GM18502 (cell line): ENCODE measurements at regions not wholly inside any gene's neighbourhood (a gene's known extent, or its start where the extent isn't known, plus 50 kb on each side); places are given as distances from the start of the nearest gene placed in this dataset.

Experiments used
- ATAC-seq: cut with Tn5 transposase; IDR thresholded peaks from one replicate; pipeline ENCODE4 v1.9.1; 2021; ENCODE audit warnings: mild to moderate bottlenecking; ENCODE audit not compliant: unreplicated experiment, poor library complexity

DNA sequence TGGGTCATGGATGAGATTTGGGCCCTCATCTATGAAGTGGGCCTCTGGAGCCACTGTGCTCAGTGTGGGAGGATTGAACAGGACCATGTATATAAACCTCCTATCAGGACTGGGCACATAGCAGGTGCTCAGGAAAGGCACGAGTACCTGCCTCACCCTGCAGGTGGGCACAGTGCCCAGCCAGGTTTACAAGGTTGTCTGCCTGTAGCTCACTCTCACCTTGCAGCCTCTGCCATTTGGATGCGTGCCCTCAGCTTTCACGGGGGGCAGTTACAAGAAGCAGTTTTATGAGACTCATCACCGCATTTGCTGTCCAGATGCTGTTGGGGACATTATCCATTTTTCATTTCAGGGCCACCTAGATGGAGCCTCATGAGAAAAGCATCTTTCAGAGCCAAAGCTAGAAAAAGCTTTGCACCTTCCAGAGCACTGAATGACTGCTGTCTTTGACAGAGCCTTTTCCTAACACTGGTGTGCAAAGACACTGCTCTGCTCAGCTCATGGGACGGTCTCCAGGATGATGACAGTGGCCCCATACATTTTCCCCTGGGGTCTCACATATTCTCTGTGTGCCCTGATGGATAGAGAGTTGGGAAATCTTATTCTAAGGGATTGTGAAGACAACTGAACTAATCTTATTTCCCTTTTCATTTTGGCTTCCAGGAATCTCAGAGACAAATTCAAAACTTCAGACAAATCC, 327.5 kb upstream of the RTL1 start:
- ATAC-seq: no peak

GRCh38 chr14:101231828-101232227, 328.3 kb upstream of the RTL1 start:
- no peak for ATAC-seq

DNA sequence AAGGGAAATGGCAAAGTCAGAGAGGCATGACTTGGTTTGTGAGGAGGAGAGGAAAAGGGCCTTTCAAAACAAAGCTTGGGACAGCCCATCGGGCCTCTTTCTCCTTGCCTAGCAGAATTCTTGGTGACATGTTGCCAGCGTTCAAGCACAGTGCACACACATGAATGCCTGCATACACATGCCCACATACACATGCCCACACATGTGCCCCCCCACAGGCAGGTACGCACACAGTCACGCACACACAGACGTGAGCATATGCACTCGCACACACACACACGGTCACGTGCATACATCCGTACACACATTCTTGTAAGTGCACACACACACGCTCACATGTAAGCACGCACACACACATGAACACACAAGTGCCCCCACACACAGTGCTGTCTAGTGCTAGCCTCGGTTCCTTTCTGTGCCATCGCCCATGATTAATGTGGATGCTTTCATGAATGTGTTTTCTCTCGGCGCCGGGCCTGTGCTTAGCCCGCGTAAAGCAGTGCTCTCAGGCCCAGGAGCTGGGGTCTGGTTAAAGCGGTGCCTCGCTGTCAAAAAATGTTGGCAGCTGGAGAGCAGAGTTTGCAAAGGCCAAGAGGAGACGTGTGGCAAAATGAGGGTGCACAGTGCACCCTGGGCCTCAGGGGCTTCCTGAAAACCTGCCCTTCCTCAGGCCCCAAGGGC, 328.8 kb upstream of the DIO3 start:
- no peak for ATAC-seq

- no peak for ATAC-seq
Observed at GRCh38 chr14:101233021-101233366, 328.3 kb upstream of the DIO3 start.

GRCh38 chr14:101233391-101233790, 327.9 kb upstream of the DIO3 start:
- no peak for ATAC-seq

DNA sequence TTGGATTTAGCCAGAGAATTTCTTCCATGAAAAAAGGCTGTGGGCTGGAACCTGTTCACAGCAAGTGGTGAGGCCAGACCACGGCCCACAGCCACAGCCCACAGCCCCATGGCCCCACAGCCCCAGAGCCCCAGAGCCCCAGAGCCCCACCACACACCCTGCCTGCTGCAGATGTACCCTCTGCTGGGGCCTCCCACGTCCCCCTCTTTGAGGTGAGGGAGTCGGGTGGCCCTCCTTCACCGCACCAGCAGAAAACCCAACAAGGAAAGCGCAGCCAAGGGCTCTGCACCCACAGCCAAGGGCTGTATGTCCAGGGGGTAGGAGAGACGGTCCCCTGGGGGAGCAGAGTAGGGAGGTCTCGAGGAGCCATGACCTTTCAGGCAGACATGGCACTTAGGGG, 327.5 kb upstream of the DIO3 start:
- no peak for ATAC-seq

GRCh38 chr14:101234244-101234937, 326.9 kb upstream of the DIO3 start:
- ATAC-seq: no peak

- no peak for ATAC-seq
Observed at GRCh38 chr14:101234999-101235334, 326.3 kb upstream of the DIO3 start.

DNA sequence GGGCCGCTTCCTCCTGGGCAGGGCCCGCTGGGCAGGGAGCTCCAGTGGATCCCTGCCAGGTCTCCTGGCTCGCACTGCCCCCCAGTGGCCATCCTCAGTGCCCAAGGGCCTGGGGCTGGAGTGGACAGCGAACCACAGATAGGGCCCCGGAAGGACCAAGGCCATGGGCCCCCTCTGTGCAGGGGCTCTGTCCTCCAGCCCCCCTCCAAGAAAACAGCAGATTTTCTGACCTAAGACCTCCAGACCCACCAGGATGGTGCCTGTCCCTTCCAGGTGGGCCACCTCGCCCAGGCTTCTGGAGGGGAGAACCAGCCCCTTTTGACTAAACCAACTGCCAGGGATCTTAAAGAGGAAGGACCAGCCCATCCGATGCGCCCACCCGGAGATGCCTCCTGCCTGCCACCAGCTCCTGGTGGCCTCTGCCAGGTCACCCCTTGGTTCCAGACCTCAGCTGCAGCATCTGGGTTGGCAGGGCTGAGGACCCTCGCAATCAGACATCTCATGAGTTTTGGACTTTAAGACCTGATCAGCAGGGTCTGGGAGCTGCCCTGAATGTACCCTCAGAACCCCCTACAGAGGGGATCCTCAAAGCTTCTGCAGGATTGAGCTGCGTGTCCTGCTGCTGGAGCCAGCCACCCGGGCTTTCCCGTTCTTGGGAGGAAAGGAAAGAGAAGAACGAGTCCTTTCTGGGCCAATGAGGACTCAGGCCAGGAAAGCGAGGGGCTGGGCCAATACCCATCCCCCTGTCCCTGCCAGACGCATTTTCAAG, 325.8 kb upstream of the DIO3 start:
- ATAC-seq: no peak

DNA sequence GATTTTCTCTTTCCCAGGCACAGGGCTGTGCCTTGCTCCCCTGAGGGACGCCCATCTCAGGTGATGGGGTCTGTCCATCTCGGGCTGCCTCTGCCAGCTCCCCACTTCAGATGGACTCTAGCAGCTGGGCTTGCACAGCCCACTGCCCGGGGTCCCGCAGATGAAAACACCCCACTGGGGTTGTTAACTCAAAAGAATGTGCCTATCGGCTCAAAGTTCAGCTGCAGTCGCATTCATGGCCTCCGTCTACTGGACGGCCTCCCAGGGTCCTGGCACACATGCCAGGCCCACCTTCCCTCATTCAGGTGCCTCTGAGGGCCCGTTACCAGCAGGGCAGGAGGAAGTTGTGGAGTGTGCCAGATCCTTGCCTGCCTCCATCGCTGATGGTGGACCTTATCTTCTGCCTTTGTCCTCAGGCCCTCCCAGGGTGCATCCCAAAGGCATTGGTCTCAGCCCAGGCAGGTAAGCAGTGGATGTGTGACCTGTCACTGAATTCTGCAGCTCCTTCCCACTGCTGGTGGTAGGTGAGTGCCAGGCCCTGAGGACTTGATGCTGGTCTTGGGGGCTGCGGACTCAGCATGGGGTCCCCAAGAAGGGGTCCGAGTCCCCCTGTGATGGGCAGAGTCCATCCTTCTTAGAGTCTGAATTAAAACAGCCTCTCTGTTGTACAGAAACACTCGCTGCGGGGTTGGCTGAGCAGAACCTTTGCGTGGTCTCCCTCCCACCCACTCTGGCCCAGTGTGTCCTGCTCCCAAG, 324.6 kb upstream of the DIO3 start:
- no peak for ATAC-seq

GRCh38 chr14:101237252-101237616, 324.1 kb upstream of the DIO3 start:
- ATAC-seq: no peak

DNA sequence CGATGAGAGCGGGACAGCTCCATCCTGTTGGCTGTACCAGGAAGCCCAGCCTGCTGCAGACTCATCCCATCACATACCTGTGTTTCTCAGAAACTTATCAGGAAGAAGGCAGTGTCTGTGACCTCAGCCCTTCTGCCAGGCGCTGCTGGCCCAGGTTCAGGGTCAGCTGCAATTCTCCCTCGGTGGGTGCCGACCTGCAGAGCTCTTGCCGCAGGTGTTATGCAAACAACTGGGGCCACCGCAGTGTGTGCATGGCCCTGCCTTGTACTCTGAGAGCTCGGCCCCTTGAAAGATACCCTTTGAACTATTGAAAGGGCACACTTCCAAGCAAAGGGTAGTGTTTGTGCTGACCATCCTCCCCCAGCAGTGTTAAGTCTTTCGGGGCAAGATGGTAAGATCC, 322.2 kb upstream of the DIO3 start:
- ATAC-seq: no peak

GRCh38 chr14:101241147-101241546, 320.1 kb upstream of the DIO3 start:
- ATAC-seq: no peak

DNA sequence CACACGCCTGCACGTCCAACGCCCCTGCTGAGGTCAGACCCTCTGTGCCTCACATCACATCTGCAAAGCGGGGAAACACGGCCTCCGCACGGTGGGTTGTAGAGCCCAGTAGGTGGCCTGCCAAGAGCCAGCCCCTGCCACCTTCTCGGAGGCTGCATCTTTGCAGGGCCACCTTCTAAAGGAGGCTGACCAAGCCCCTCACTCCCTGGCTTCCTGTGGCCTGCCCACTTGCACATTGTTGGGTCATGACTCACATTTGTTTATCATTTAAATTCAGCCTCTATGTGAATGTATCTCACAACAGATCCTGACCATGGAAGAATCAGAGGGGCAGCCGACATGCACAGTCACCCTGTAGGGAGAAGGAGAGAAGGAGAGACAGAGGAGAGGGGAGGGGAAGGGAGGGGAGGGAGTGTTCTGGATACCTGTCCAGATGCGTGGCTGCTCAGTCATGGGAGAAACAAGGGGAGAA, 319.5 kb upstream of the DIO3 start:
- no peak for ATAC-seq

DNA sequence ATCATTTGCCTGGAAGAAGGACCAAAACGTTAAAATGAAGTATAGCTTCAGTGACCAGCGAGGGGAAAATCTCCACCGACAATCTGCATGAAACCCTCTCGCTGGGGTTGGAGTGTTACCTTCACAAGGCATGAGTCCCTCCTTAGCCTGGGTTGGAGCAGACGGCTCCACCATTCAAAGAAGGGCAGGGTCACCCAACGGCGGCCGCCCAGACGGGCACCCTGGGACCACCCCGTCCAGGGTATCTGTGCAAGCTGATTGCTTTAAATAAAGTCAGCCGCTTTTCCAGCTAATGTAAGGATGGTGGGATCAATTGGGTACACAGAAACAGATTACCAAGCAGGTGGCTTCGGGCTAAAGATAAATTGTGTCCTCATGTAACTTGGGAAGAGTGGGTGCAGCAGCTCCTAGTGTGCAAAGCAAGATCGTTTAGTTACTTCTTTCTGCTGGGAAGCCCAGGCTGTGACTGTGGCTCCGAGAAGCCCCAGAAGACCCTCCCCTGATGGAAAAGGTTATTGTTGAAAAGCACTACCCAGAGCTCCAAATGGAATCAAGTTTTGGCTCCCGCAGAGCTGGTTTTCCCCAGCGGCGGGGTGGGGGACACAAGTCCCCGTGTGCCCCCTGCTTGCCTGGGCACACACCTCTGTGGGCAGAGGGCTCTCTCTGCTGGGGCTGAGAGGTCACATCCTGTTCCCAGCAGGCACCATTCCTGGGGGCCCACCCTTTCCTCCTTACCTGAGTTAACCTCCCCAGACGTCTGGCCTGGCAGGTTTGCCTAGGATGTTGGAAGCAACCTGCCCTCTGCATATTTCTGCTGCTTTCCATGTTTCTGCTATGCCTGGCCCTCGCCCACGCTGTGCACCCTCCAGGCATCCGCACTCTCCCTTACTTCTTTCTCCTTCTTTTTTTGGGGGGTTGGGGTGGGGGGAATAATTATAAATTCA, 318.6 kb upstream of the DIO3 start:
- no peak for ATAC-seq

GRCh38 chr14:101243587-101244338, 317.5 kb upstream of the DIO3 start:
- ATAC-seq: no peak

DNA sequence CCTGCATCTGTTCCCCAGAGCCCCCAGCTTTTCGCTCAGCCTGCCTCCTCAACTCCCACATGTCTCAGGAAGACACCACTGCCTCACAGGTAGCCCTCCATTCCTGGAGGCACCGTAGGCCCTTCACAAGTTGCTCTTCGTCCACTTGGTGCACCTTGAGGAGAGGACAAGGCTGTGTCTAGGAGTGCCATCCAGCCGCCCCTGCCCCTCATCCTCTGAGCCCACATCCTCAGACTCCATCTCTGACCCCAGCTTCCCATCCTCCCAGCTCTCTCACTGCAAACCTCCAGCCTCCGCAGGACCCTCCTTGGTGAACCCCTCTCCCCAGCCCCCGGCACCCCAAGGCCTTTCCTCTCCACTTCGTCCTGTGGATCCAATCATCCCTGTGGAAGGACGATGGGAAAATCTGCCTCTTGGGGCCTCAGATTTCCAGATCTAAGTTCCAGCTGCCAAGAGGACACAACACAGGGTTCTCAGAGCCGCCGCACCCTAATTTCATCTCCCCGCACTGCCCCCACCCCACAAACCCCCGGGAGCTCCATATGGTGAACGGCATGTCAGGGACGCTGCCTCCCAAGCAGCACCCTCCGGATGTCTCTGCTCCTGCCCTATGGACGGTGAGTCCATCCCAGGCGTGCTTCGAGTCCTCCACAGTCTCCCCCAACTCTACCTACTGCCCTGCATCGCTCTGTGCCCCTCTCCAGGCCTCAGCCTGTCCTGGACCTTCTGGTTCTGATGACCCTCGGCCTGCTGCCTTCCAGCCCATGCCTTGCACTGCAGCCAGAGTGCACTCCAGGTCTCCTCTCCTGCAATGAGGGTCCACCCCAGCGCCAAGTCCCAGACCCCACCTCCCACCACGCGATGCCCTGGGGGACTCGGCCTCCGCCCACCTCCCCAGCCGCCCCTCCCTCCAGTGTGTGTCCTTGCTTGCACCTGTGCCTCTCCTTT, 314.1 kb upstream of the DIO3 start:
- no peak for ATAC-seq
